ENCODE measurements at regions not wholly inside any gene's neighbourhood (a gene's known extent, or its start where the extent isn't known, plus 50 kb on each side); places are given as distances from the start of the nearest gene placed in this dataset.

GRCh38 chr2:14817848-14818247, 185.3 kb downstream of the LRATD1 start:
- CTCF ChIA-PET: no interaction called here
- POLR2A ChIA-PET: no interaction called here

GRCh38 chr2:14826518-14826917, 194.0 kb downstream of the LRATD1 start:
- ChIA-PET POLR2A (no interaction called here), CTCF (no interaction called here)

- POLR2A ChIA-PET: no interaction called here
Measured at GRCh38 chr2:14827226-14828023, 194.9 kb downstream of the LRATD1 start.

GRCh38 chr2:14828223-14828622, 195.7 kb downstream of the LRATD1 start:
- POLR2A ChIA-PET: no interaction called here
- CTCF ChIA-PET: no interaction called here

More at GRCh38 chr2:14827226-14828023, 194.9 kb downstream of the LRATD1 start:
- CTCF ChIA-PET: no interaction called here

GRCh38 chr2:14828968-14829367, 196.5 kb downstream of the LRATD1 start:
- CTCF ChIA-PET: no interaction called here
- POLR2A ChIA-PET: no interaction called here

GRCh38 chr2:14831458-14831857, 198.9 kb downstream of the LRATD1 start:
- POLR2A ChIA-PET: no interaction called here
- CTCF ChIA-PET: no interaction called here

GRCh38 chr2:14843507-14844204, 211.1 kb downstream of the LRATD1 start:
- ChIA-PET CTCF (no interaction called here), POLR2A (no interaction called here)

GRCh38 chr2:14855751-14856150, 223.2 kb downstream of the LRATD1 start:
- ChIA-PET POLR2A (no interaction called here), CTCF (no interaction called here)

GRCh38 chr2:14861181-14861580, 228.7 kb downstream of the LRATD1 start:
- CTCF ChIA-PET: no interaction called here

GRCh38 chr2:14866736-14867352, 234.3 kb downstream of the LRATD1 start:
- POLR2A ChIA-PET: no interaction called here
- CTCF ChIA-PET: no interaction called here

More at GRCh38 chr2:14861181-14861580, 228.7 kb downstream of the LRATD1 start:
- POLR2A ChIA-PET: no interaction called here

- CTCF ChIA-PET: no interaction called here
- POLR2A ChIA-PET: no interaction called here
Measured at GRCh38 chr2:14867853-14868252, 235.3 kb downstream of the LRATD1 start.

GRCh38 chr2:14872779-14873325, 240.3 kb downstream of the LRATD1 start:
- ChIA-PET CTCF (no interaction called here), POLR2A (no interaction called here)

- CTCF ChIA-PET: no interaction called here
- POLR2A ChIA-PET: no interaction called here
Measured at GRCh38 chr2:14881651-14882327, 249.3 kb downstream of the LRATD1 start.

GRCh38 chr2:14884651-14885050, 252.1 kb downstream of the LRATD1 start:
- CTCF ChIA-PET: no interaction called here
- POLR2A ChIA-PET: no interaction called here

- POLR2A ChIA-PET: no interaction called here
- CTCF ChIA-PET: no interaction called here
Measured at GRCh38 chr2:14891546-14891945, 259.0 kb downstream of the LRATD1 start.

GRCh38 chr2:14896330-14897030, 264.0 kb downstream of the LRATD1 start:
- CTCF ChIA-PET: no interaction called here
- POLR2A ChIA-PET: no interaction called here

- CTCF ChIA-PET: no interaction called here
- POLR2A ChIA-PET: no interaction called here
Measured at GRCh38 chr2:14899621-14900414, 267.3 kb downstream of the LRATD1 start.

GRCh38 chr2:14901737-14902136, 269.2 kb downstream of the LRATD1 start:
- POLR2A ChIA-PET: no interaction called here

GRCh38 chr2:14902953-14903352, 270.4 kb downstream of the LRATD1 start:
- ChIA-PET CTCF (no interaction called here), POLR2A (no interaction called here)

More at GRCh38 chr2:14901737-14902136, 269.2 kb downstream of the LRATD1 start:
- CTCF ChIA-PET: no interaction called here
